Calu3 (cell line): ENCODE measurements at regions not wholly inside any gene's neighbourhood (a gene's known extent, or its start where the extent isn't known, plus 50 kb on each side); places are given as distances from the start of the nearest gene placed in this dataset.

Experiments
- BruUV-seq: library from RNA; stranded (reverse); fragments of 400-500 nt; replicated peaks from 2 replicates; lab custom pipeline; 2021; lab: Mats Ljungman, UMichigan
- CTCF ChIA-PET: fragments of 300-600 bp; sonication (Branson Sonifier 250); formaldehyde crosslinking; loops from one replicate; lab custom pipeline; 2022; ENCODE audit warnings: antibody characterized with exemption; lab: Charles Lee
- DNase-seq: peaks from one replicate; pipeline ENCODE4 v3.0.0; 2022
- H3K27ac Mint-ChIP-seq: one replicate; pipeline ENCODE4 v1.8.0; 2022; ENCODE audit warnings: mixed read lengths; ENCODE audit not compliant: unreplicated experiment
- H3K27me3 Mint-ChIP-seq: one replicate; pipeline ENCODE4 v1.8.0; 2022; ENCODE audit warnings: mixed read lengths; ENCODE audit not compliant: unreplicated experiment
- H3K36me3 Mint-ChIP-seq: one replicate; pipeline ENCODE4 v1.8.0; 2022; ENCODE audit warnings: mild to moderate bottlenecking, moderate library complexity, mixed read lengths; ENCODE audit not compliant: insufficient read depth, unreplicated experiment
- H3K4me1 Mint-ChIP-seq: one replicate; pipeline ENCODE4 v1.8.0; 2022; ENCODE audit warnings: mild to moderate bottlenecking, low read depth, mixed read lengths; ENCODE audit not compliant: unreplicated experiment
- H3K4me3 Mint-ChIP-seq: one replicate; pipeline ENCODE4 v1.8.0; 2022; ENCODE audit warnings: mild to moderate bottlenecking, low read depth, moderate library complexity, mixed read lengths; ENCODE audit not compliant: unreplicated experiment
- H3K9me3 Mint-ChIP-seq: one replicate; pipeline ENCODE4 v1.8.0; 2022; ENCODE audit warnings: low read depth, mixed read lengths; ENCODE audit not compliant: unreplicated experiment
- CTCF ChIP-seq: fragments of 200-600 bp; IDR thresholded peaks from one replicate; pipeline ENCODE4 v1.8.0; 2022; ENCODE audit warnings: antibody characterized with exemption; ENCODE audit not compliant: unreplicated experiment
- intact Hi-C: fragments of 100-400 bp; cut with micrococcal nuclease; formaldehyde crosslinking; loops from one replicate; pipeline ENCODE4 v1.10.0; 2022; ENCODE audit not compliant: unreplicated experiment

- no peak for DNase-seq
- no peaks in the 10 kb centered on the region for H3K4me1 Mint-ChIP-seq
- BruUV-seq, result no TSS peak
- CTCF ChIA-PET, result interaction anchor here (0.6 kb wide), 1 partner anchor 514 kb away, joined by 5 read pairs; no protein-coding TSS in a partner anchor
- intact Hi-C loops, result no loop called here
- no peak overlapping the region for H3K27ac Mint-ChIP-seq
- H3K36me3 Mint-ChIP-seq, result no peaks in the 10 kb centered on the region
- no peaks in the 10 kb centered on the region for H3K27me3 Mint-ChIP-seq
- H3K9me3 Mint-ChIP-seq, result peaks cover 17% of the 10 kb centered on the region
- no peak for TF ChIP-seq CTCF
- H3K4me3 Mint-ChIP-seq, result no peak overlapping the region
Measured at GRCh38 chr18:78913395-78913794, 66.2 kb upstream of the SALL3 start.

GRCh38 chr18:78913830-78914231, 65.8 kb upstream of the SALL3 start:
- H3K4me3 Mint-ChIP-seq, result no peak overlapping the region
- DNase-seq, result no peak
- no peaks in the 10 kb centered on the region for H3K4me1 Mint-ChIP-seq
- intact Hi-C loops, result no loop called here
- H3K27me3 Mint-ChIP-seq, result no peaks in the 10 kb centered on the region
- TF ChIP-seq CTCF, result no peak
- H3K9me3 Mint-ChIP-seq, result peaks cover 17% of the 10 kb centered on the region
- H3K36me3 Mint-ChIP-seq, result no peaks in the 10 kb centered on the region
- BruUV-seq, result no TSS peak
- CTCF ChIA-PET, result interaction anchor here (0.6 kb wide), 1 partner anchor 513 kb away, joined by 5 read pairs; no protein-coding TSS in a partner anchor
- H3K27ac Mint-ChIP-seq, result no peak overlapping the region

GRCh38 chr18:78914249-78914935, 65.2 kb upstream of the SALL3 start:
- BruUV-seq, result no TSS peak
- Mint-ChIP-seq H3K27me3 (no peaks in the 10 kb centered on the region), H3K4me3 (no peak overlapping the region), H3K9me3 (peaks cover 17% of the 10 kb centered on the region), H3K4me1 (no peaks in the 10 kb centered on the region), H3K27ac (no peak overlapping the region), H3K36me3 (no peaks in the 10 kb centered on the region)
- intact Hi-C loops, result no loop called here
- DNase-seq, result no peak
- no peak for TF ChIP-seq CTCF
- CTCF ChIA-PET, result interaction anchor here (0.6 kb wide), 1 partner anchor 513 kb away, joined by 5 read pairs; no protein-coding TSS in a partner anchor

GRCh38 chr18:78915446-78916008, 64.1 kb upstream of the SALL3 start:
- Mint-ChIP-seq H3K9me3 (peaks cover 17% of the 10 kb centered on the region), H3K4me1 (no peaks in the 10 kb centered on the region), H3K27ac (no peak overlapping the region), H3K27me3 (no peaks in the 10 kb centered on the region), H3K4me3 (no peak overlapping the region), H3K36me3 (no peaks in the 10 kb centered on the region)
- TF ChIP-seq CTCF, result no peak
- no peak for DNase-seq
- no TSS peak for BruUV-seq
- CTCF ChIA-PET, result no interaction called here
- intact Hi-C loops, result no loop called here
